KMS-11 (cell line): ENCODE measurements at regions not wholly inside any gene's neighbourhood (a gene's known extent, or its start where the extent isn't known, plus 50 kb on each side); places are given as distances from the start of the nearest gene placed in this dataset.
"Not testable (repeated sequence)": the region's sequence is repeated elsewhere in the genome, so short reads cannot be mapped to it uniquely, and the experiment has no call there.

Experiments
- H2AFZ ChIP-seq: fragments of 200-600 bp; sonication (generic); 2 replicates; pipeline ENCODE4 v1.6.1; 2016; ENCODE audit warnings: antibody characterized with exemption, mixed run types, low read depth
- H3K27ac ChIP-seq: fragments of 200-600 bp; sonication (generic); 2 replicates; pipeline ENCODE4 v1.6.1; 2016; ENCODE audit warnings: mild to moderate bottlenecking, mixed run types
- H3K27me3 ChIP-seq: fragments of 200-600 bp; sonication (generic); 2 replicates; pipeline ENCODE4 v1.6.1; 2017; ENCODE audit warnings: mild to moderate bottlenecking, low read depth, mixed run types, moderate library complexity; ENCODE audit not compliant: insufficient read depth
- H3K36me3 ChIP-seq: fragments of 200-600 bp; sonication (generic); 2 replicates; pipeline ENCODE4 v1.6.1; 2017; ENCODE audit warnings: mild to moderate bottlenecking, mixed run types; ENCODE audit not compliant: insufficient read depth
- H3K4me1 ChIP-seq: fragments of 200-600 bp; sonication (generic); 2 replicates; pipeline ENCODE4 v1.6.1; 2016; ENCODE audit warnings: mild to moderate bottlenecking, low read depth, mixed run types; ENCODE audit not compliant: poor library complexity, severe bottlenecking
- H3K4me2 ChIP-seq: fragments of 200-600 bp; sonication (generic); 2 replicates; pipeline ENCODE4 v1.7.0; 2016; ENCODE audit warnings: mild to moderate bottlenecking, mixed run types
- H3K4me3 ChIP-seq: fragments of 200-600 bp; sonication (generic); IDR thresholded peaks from 2 replicates; pipeline ENCODE4 v1.6.1; 2017; ENCODE audit warnings: low read depth, low read length, mixed read lengths; ENCODE audit not compliant: insufficient read depth
- H3K79me2 ChIP-seq: fragments of 200-600 bp; sonication (generic); 2 replicates; pipeline ENCODE4 v1.6.1; 2016; ENCODE audit warnings: low read depth, mixed run types; ENCODE audit not compliant: insufficient read depth
- H3K9ac ChIP-seq: fragments of 200-600 bp; sonication (generic); 2 replicates; pipeline ENCODE4 v1.6.1; 2016; ENCODE audit warnings: mild to moderate bottlenecking, mixed run types
- H4K20me1 ChIP-seq: fragments of 200-600 bp; sonication (generic); 2 replicates; pipeline ENCODE4 v1.6.1; 2016; ENCODE audit warnings: mild to moderate bottlenecking, mixed run types; ENCODE audit not compliant: insufficient read depth
- TF ChIP-seq, protein P1 (sequence below): fragments of 200-600 bp; sonication (generic); conservative IDR thresholded peaks from 2 replicates; pipeline ENCODE4 v1.6.1; 2017; ENCODE audit warnings: low read depth, mild to moderate bottlenecking, antibody characterized with exemption, low read length, moderate library complexity, mixed read lengths

- no peaks in the 10 kb centered on the region for H3K4me1 ChIP-seq
- no peaks in the 10 kb centered on the region for H4K20me1 ChIP-seq
- TF ChIP-seq, protein P1, sequence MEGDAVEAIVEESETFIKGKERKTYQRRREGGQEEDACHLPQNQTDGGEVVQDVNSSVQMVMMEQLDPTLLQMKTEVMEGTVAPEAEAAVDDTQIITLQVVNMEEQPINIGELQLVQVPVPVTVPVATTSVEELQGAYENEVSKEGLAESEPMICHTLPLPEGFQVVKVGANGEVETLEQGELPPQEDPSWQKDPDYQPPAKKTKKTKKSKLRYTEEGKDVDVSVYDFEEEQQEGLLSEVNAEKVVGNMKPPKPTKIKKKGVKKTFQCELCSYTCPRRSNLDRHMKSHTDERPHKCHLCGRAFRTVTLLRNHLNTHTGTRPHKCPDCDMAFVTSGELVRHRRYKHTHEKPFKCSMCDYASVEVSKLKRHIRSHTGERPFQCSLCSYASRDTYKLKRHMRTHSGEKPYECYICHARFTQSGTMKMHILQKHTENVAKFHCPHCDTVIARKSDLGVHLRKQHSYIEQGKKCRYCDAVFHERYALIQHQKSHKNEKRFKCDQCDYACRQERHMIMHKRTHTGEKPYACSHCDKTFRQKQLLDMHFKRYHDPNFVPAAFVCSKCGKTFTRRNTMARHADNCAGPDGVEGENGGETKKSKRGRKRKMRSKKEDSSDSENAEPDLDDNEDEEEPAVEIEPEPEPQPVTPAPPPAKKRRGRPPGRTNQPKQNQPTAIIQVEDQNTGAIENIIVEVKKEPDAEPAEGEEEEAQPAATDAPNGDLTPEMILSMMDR: no peak
- no peaks in the 10 kb centered on the region for H3K79me2 ChIP-seq
- no peaks in the 10 kb centered on the region for H3K27me3 ChIP-seq
- H3K36me3 ChIP-seq: no peaks in the 10 kb centered on the region
- no peak overlapping the region for H3K27ac ChIP-seq
- H2AFZ ChIP-seq: no peak overlapping the region
- no peak overlapping the region for H3K9ac ChIP-seq
- no peak overlapping the region for H3K4me3 ChIP-seq
- H3K4me2 ChIP-seq: no peak overlapping the region
Observed at GRCh38 chr6:6074190-6074589, 67.5 kb upstream of the NRN1 start.

GRCh38 chr6:6068157-6068556 lies 61.4 kb upstream of the NRN1 start:
- H3K27ac ChIP-seq, H3K79me2 ChIP-seq, H3K4me2 ChIP-seq, H3K4me3 ChIP-seq, H4K20me1 ChIP-seq, H2AFZ ChIP-seq, H3K4me1 ChIP-seq, H3K27me3 ChIP-seq, H3K36me3 ChIP-seq, H3K9ac ChIP-seq: not testable (repeated sequence)

- H3K27me3 ChIP-seq: no peaks in the 10 kb centered on the region
Observed at GRCh38 chr6:6058054-6058444, 51.3 kb upstream of the NRN1 start.

DNA sequence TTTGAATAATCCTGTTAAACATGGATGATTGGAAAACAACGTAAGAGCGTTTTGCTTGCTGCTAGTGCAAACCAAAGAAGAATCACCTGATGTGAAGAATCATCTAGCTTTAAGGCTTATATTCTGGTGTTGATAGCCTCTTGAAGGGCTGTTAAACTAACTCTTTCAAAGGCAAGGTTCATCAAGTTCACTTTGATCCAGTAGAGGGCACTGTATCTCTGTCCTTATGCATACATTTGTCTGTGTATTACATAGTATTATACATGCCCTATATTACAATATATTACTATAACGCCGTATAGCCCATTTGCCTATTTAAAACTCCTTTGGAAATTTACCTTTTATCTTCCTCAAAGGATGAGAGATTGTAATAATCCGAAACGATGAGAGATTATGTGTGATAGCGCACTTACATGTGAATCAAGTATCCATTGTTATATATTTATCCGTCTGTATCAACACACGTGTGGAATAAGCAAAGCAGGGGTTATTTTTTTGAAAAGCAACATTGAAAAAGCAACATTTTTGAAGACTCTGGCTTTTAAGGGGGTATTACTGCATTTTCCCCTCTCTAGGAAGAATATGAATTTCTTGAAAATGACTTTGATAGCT lies 50.8 kb upstream of the NRN1 start:
- H3K4me3 ChIP-seq: no peak overlapping the region
- no peaks in the 10 kb centered on the region for H3K27me3 ChIP-seq
- H3K27ac ChIP-seq: no peak overlapping the region
- no peaks in the 10 kb centered on the region for H3K36me3 ChIP-seq
- H3K4me1 ChIP-seq: no peaks in the 10 kb centered on the region
- no peak overlapping the region for H3K9ac ChIP-seq
- TF ChIP-seq, protein P1: peak; percentile 68
- no peaks in the 10 kb centered on the region for H3K79me2 ChIP-seq
- H3K4me2 ChIP-seq: no peak overlapping the region
- no peaks in the 10 kb centered on the region for H4K20me1 ChIP-seq
- H2AFZ ChIP-seq: no peak overlapping the region

More at GRCh38 chr6:6058054-6058444, 51.3 kb upstream of the NRN1 start:
- Histone ChIP-seq H3K4me1 (no peaks in the 10 kb centered on the region), H3K79me2 (no peaks in the 10 kb centered on the region), H3K36me3 (no peaks in the 10 kb centered on the region), H2AFZ (no peak overlapping the region), H3K9ac (no peak overlapping the region), H3K27ac (no peak overlapping the region), H4K20me1 (no peaks in the 10 kb centered on the region), H3K4me3 (no peak overlapping the region), H3K4me2 (no peak overlapping the region)
- TF ChIP-seq, protein P1: no peak
